ENCODE measurements at regions not wholly inside any gene's neighbourhood (a gene's known extent, or its start where the extent isn't known, plus 50 kb on each side); places are given as distances from the start of the nearest gene placed in this dataset.

DNA sequence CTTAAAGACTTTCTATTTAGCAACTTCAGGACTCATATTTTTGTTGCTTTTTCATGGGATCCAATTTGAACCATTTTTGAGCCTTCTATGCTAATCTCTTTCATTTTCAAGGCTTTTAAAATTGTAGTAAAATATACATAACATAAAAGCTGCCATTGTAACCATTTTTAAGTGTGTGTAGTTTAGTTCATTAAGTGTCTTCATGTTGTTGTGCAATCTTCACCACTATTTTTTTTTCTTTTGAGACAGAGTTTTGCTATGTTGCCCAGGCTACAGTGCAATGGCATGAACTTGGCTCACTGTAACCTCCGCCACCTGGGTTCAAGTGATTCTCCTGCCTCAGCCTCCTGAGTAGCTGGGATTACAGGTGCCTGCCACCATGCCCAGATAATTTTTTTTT is 451.6 kb downstream of the TMEM114 start:
- Histone ChIP-seq H3K4me2 (ENCODE audit: low read depth, low read length, poor library complexity, severe bottlenecking) (no peak overlapping the region), H3K27ac (ENCODE audit: low read depth, low read length) (no peak overlapping the region), H3K27me3 (ENCODE audit: low read length) (no peaks in the 10 kb centered on the region), H3F3A (ENCODE audit: insufficient read depth) (no peaks in the 10 kb centered on the region), H3K9ac (ENCODE audit: low read length) (no peak overlapping the region), H3K4me3 (ENCODE audit: insufficient read depth, low read length, poor library complexity, severe bottlenecking) (no peak overlapping the region), H2AFZ (ENCODE audit: low read depth, low read length, severe bottlenecking) (no peak overlapping the region), H3K9me2 (replicated peaks; ENCODE audit: insufficient read depth, low read length) (no peaks in the 10 kb centered on the region), H4K20me1 (ENCODE audit: low read depth, low read length) (no peaks in the 10 kb centered on the region), H3K9me3 (ENCODE audit: insufficient read depth, low read length) (0 out of 2 replicates have a peak, but pooled peaks cover 3% of the 10 kb centered on the region), H3K36me3 (ENCODE audit: low read length) (no peaks in the 10 kb centered on the region), H3K79me2 (ENCODE audit: insufficient read depth, low read length) (no peaks in the 10 kb centered on the region)
- TF ChIP-seq, protein P1, sequence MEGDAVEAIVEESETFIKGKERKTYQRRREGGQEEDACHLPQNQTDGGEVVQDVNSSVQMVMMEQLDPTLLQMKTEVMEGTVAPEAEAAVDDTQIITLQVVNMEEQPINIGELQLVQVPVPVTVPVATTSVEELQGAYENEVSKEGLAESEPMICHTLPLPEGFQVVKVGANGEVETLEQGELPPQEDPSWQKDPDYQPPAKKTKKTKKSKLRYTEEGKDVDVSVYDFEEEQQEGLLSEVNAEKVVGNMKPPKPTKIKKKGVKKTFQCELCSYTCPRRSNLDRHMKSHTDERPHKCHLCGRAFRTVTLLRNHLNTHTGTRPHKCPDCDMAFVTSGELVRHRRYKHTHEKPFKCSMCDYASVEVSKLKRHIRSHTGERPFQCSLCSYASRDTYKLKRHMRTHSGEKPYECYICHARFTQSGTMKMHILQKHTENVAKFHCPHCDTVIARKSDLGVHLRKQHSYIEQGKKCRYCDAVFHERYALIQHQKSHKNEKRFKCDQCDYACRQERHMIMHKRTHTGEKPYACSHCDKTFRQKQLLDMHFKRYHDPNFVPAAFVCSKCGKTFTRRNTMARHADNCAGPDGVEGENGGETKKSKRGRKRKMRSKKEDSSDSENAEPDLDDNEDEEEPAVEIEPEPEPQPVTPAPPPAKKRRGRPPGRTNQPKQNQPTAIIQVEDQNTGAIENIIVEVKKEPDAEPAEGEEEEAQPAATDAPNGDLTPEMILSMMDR (IDR thresholded peaks at IDR 0.05; ENCODE audit: insufficient read depth, low read length, poor library complexity, severe bottlenecking) = no peak
- no peak for TF ChIP-seq EZH2phosphoT487 (conservative IDR thresholded peaks at IDR 0.05; ENCODE audit: low read length)

DNA sequence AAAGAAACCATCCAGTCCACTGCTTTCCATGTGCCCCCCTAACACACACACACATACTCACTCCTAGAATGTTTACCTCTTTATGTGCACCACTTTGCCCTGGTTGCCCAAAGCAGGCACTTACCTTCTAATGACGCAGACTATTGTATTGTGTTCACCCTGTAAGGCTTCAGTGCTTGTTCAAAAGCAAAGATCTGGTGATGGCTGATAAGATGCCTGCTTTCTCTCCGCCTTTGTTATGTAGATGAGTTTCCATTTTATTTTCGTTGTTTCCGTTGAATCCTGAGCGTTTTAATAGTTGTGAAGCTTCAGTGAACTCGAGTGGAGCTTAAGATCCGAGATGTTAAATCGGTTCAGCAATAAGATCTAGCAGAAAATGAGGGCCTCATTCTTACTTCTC is 452.7 kb downstream of the TMEM114 start:
- Histone ChIP-seq H2AFZ (ENCODE audit: low read depth, low read length, severe bottlenecking) (no peak overlapping the region), H3F3A (ENCODE audit: insufficient read depth) (no peaks in the 10 kb centered on the region), H3K9ac (ENCODE audit: low read length) (no peak overlapping the region), H3K9me2 (replicated peaks; ENCODE audit: insufficient read depth, low read length) (no peaks in the 10 kb centered on the region), H4K20me1 (ENCODE audit: low read depth, low read length) (no peaks in the 10 kb centered on the region), H3K27ac (ENCODE audit: low read depth, low read length) (no peak overlapping the region), H3K79me2 (ENCODE audit: insufficient read depth, low read length) (no peaks in the 10 kb centered on the region), H3K27me3 (ENCODE audit: low read length) (no peaks in the 10 kb centered on the region), H3K9me3 (ENCODE audit: insufficient read depth, low read length) (0 out of 2 replicates have a peak, but pooled peaks cover 3% of the 10 kb centered on the region), H3K4me3 (ENCODE audit: insufficient read depth, low read length, poor library complexity, severe bottlenecking) (no peak overlapping the region), H3K4me2 (ENCODE audit: low read depth, low read length, poor library complexity, severe bottlenecking) (no peak overlapping the region), H3K36me3 (ENCODE audit: low read length) (no peaks in the 10 kb centered on the region)
- no peak for TF ChIP-seq EZH2phosphoT487 (conservative IDR thresholded peaks at IDR 0.05; ENCODE audit: low read length)
- TF ChIP-seq, protein P1 (IDR thresholded peaks at IDR 0.05; ENCODE audit: insufficient read depth, low read length, poor library complexity, severe bottlenecking) = no peak

DNA sequence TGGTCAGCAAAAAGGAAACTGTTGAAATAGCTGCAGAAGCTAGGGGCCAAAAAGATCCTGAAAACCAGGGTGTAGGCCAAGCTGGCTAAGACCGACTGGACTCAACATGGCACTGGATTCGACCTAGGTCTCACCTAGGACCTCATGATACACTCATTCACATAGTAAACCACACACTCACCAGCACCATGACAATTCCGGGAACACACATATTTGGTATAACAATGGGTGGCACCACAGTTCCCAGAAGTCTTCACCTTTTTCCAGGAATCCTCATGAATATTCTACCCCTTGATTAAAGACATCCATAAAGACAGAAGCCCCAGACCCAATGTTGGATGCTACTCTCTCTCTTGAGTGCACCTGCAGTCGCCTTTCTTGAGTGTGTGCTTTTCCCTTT is 460.1 kb downstream of the TMEM114 start:
- Histone ChIP-seq H4K20me1 (ENCODE audit: low read depth, low read length) (no peaks in the 10 kb centered on the region), H3K9me3 (ENCODE audit: insufficient read depth, low read length) (no peaks in the 10 kb centered on the region), H3K9ac (ENCODE audit: low read length) (no peak overlapping the region), H3K4me2 (ENCODE audit: low read depth, low read length, poor library complexity, severe bottlenecking) (no peak overlapping the region), H3K79me2 (ENCODE audit: insufficient read depth, low read length) (no peaks in the 10 kb centered on the region), H2AFZ (ENCODE audit: low read depth, low read length, severe bottlenecking) (no peak overlapping the region), H3K9me2 (replicated peaks; ENCODE audit: insufficient read depth, low read length) (no peaks in the 10 kb centered on the region), H3K36me3 (ENCODE audit: low read length) (no peaks in the 10 kb centered on the region), H3F3A (ENCODE audit: insufficient read depth) (no peaks in the 10 kb centered on the region), H3K27ac (ENCODE audit: low read depth, low read length) (no peak overlapping the region), H3K27me3 (ENCODE audit: low read length) (no peaks in the 10 kb centered on the region), H3K4me3 (ENCODE audit: insufficient read depth, low read length, poor library complexity, severe bottlenecking) (no peak overlapping the region)
- TF ChIP-seq EZH2phosphoT487 (conservative IDR thresholded peaks at IDR 0.05; ENCODE audit: low read length) = no peak
- TF ChIP-seq, protein P1 (IDR thresholded peaks at IDR 0.05; ENCODE audit: insufficient read depth, low read length, poor library complexity, severe bottlenecking) = no peak
